IMR-90 (cell line): ENCODE measurements at regions not wholly inside any gene's neighbourhood (a gene's known extent, or its start where the extent isn't known, plus 50 kb on each side); places are given as distances from the start of the nearest gene placed in this dataset.

Source experiments
- CEBPB ChIP-seq: IDR thresholded peaks from 2 replicates; pipeline ENCODE4 v1.6.1; 2012; ENCODE audit warnings: low read depth, low read length, improper control_type of control experiment
- CHD1 ChIP-seq: IDR thresholded peaks from 2 replicates; pipeline ENCODE4 v1.6.1; 2012; ENCODE audit warnings: low read depth, low read length, improper control_type of control experiment
- MAFK ChIP-seq: IDR thresholded peaks from 2 replicates; pipeline ENCODE4 v1.6.1; 2012; ENCODE audit warnings: low read depth, low read length, improper control_type of control experiment
- MXI1 ChIP-seq: IDR thresholded peaks from 2 replicates; pipeline ENCODE4 v1.6.1; 2012; ENCODE audit warnings: low read depth, mild to moderate bottlenecking, low read length, moderate library complexity, borderline replicate concordance
- POLR2A ChIP-seq: IDR thresholded peaks from 2 replicates; pipeline ENCODE4 v1.6.1; 2012; ENCODE audit warnings: mild to moderate bottlenecking, low read depth, low read length
- RAD21 ChIP-seq: IDR thresholded peaks from 2 replicates; pipeline ENCODE4 v1.6.1; 2012; ENCODE audit warnings: low read length, improper control_type of control experiment
- RCOR1 ChIP-seq: IDR thresholded peaks from 2 replicates; pipeline ENCODE4 v1.6.1; 2012; ENCODE audit warnings: mild to moderate bottlenecking, low read length, improper control_type of control experiment; ENCODE audit not compliant: insufficient replicate concordance
- RFX5 ChIP-seq: IDR thresholded peaks from 2 replicates; pipeline ENCODE4 v1.8.0; 2012; ENCODE audit warnings: low read depth, mild to moderate bottlenecking, low read length, moderate library complexity
- SMC3 ChIP-seq: fragments of 150-350 bp; IDR thresholded peaks from 2 replicates; pipeline ENCODE4 v1.6.1; 2016; ENCODE audit warnings: low read depth, mild to moderate bottlenecking, antibody characterized with exemption, low read length, moderate library complexity
- USF2 ChIP-seq: fragments of 150-350 bp; IDR thresholded peaks from 2 replicates; pipeline ENCODE4 v1.6.1; 2017; ENCODE audit warnings: mild to moderate bottlenecking, antibody characterized with exemption, low read length, low read depth
- TF ChIP-seq, protein P1 (sequence below): conservative IDR thresholded peaks from 2 replicates; pipeline ENCODE4 v1.5.1; 2012; ENCODE audit warnings: mild to moderate bottlenecking, low read depth, low read length, improper control_type of control experiment

- TF ChIP-seq, protein P1, sequence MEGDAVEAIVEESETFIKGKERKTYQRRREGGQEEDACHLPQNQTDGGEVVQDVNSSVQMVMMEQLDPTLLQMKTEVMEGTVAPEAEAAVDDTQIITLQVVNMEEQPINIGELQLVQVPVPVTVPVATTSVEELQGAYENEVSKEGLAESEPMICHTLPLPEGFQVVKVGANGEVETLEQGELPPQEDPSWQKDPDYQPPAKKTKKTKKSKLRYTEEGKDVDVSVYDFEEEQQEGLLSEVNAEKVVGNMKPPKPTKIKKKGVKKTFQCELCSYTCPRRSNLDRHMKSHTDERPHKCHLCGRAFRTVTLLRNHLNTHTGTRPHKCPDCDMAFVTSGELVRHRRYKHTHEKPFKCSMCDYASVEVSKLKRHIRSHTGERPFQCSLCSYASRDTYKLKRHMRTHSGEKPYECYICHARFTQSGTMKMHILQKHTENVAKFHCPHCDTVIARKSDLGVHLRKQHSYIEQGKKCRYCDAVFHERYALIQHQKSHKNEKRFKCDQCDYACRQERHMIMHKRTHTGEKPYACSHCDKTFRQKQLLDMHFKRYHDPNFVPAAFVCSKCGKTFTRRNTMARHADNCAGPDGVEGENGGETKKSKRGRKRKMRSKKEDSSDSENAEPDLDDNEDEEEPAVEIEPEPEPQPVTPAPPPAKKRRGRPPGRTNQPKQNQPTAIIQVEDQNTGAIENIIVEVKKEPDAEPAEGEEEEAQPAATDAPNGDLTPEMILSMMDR = no peak
- TF ChIP-seq POLR2A = no peak
- no peak for TF ChIP-seq SMC3
- TF ChIP-seq RFX5 = no peak
- no peak for TF ChIP-seq USF2
- TF ChIP-seq MXI1 = no peak
- no peak for TF ChIP-seq CHD1
- TF ChIP-seq RAD21 = no peak
- no peak for TF ChIP-seq MAFK
- TF ChIP-seq CEBPB = 0 out of 2 replicates have a peak, but pooled peaks have one; percentile 34
- TF ChIP-seq RCOR1 = no peak
Observed at GRCh38 chr4:135240796-135241195, 1039.2 kb upstream of the PABPC4L start.
